ENCODE measurements at regions not wholly inside any gene's neighbourhood (a gene's known extent, or its start where the extent isn't known, plus 50 kb on each side); places are given as distances from the start of the nearest gene placed in this dataset.

DNA sequence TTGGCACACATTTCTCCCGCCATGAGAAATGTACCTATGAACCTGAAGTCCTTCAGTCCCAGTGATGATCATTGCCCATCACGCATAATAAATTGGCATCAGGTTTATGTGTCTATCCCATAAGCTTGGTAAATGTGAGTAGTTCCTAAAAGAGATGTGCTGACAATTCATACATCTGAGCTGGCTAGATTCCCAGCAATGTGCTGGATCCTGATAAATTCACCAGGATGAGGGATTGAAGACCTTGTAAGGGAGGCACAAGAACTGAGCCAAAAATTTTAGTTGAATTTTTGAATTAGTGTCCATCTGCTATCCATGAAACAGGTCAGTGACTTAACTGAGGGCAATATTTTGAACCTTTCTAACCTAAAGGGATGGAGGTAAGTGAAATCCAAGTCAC, 267.9 kb upstream of the CITED2 start:
- no peak overlapping the region for H3K27ac Mint-ChIP-seq (ENCODE audit: unreplicated experiment)
- no peak overlapping the region for H3K4me3 Mint-ChIP-seq (ENCODE audit: unreplicated experiment)
- H3K9me3 Mint-ChIP-seq (ENCODE audit: unreplicated experiment) = no peaks in the 10 kb centered on the region
- H3K4me1 Mint-ChIP-seq (ENCODE audit: low read depth, unreplicated experiment) = no peaks in the 10 kb centered on the region
- DNase-seq = no peak
- H3K36me3 Mint-ChIP-seq (ENCODE audit: unreplicated experiment) = no peaks in the 10 kb centered on the region
- TF ChIP-seq, protein P1, sequence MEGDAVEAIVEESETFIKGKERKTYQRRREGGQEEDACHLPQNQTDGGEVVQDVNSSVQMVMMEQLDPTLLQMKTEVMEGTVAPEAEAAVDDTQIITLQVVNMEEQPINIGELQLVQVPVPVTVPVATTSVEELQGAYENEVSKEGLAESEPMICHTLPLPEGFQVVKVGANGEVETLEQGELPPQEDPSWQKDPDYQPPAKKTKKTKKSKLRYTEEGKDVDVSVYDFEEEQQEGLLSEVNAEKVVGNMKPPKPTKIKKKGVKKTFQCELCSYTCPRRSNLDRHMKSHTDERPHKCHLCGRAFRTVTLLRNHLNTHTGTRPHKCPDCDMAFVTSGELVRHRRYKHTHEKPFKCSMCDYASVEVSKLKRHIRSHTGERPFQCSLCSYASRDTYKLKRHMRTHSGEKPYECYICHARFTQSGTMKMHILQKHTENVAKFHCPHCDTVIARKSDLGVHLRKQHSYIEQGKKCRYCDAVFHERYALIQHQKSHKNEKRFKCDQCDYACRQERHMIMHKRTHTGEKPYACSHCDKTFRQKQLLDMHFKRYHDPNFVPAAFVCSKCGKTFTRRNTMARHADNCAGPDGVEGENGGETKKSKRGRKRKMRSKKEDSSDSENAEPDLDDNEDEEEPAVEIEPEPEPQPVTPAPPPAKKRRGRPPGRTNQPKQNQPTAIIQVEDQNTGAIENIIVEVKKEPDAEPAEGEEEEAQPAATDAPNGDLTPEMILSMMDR (IDR thresholded peaks at IDR 0.05; ENCODE audit: partially characterized antibody, unreplicated experiment) = no peak
- no peaks in the 10 kb centered on the region for H3K27me3 Mint-ChIP-seq (ENCODE audit: unreplicated experiment)

DNA sequence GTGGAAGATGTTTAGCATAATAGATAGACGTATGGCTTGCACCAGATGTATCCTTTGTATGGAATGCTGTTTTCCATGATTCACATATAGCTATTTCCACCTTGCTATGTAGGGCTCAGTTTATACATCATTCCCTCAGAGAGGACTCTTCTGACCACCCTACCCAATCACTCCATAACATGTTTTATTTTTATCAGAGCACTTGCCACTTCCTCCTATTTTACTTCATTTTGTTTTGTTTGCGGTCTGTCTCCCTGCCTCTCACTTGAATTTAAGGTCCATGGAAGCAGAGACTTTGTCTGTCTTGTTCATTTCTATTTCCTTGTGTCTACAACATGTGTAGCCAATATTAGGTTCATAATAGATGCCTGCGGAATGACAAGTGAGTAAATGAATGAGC, 266.9 kb upstream of the CITED2 start:
- TF ChIP-seq, protein P1 (IDR thresholded peaks at IDR 0.05; ENCODE audit: partially characterized antibody, unreplicated experiment) = no peak
- H3K27ac Mint-ChIP-seq (ENCODE audit: unreplicated experiment) = no peak overlapping the region
- H3K36me3 Mint-ChIP-seq (ENCODE audit: unreplicated experiment) = no peaks in the 10 kb centered on the region
- H3K4me3 Mint-ChIP-seq (ENCODE audit: unreplicated experiment) = no peak overlapping the region
- H3K27me3 Mint-ChIP-seq (ENCODE audit: unreplicated experiment) = peaks cover 2% of the 10 kb centered on the region
- no peaks in the 10 kb centered on the region for H3K4me1 Mint-ChIP-seq (ENCODE audit: low read depth, unreplicated experiment)
- no peak for DNase-seq
- H3K9me3 Mint-ChIP-seq (ENCODE audit: unreplicated experiment) = no peaks in the 10 kb centered on the region

DNA sequence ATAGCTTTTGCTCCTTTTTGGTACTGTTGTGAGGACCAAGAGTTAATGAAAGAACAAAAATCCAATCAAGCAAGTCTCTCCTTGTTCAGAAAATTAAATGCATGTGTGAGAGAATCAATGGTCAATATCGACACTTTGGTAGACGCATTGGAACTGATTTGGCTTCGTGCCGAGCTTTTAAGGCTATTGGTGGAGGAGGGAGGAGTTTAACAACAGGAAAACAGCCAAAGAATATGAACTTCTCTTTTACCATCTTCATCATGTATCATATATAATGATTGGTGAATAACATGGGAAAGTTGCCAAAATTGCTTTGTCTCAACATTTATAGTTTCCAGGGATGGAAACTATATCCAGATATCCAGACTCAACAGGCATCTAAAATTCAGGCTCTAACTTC, 266.5 kb upstream of the CITED2 start:
- no peak overlapping the region for H3K4me3 Mint-ChIP-seq (ENCODE audit: unreplicated experiment)
- H3K27ac Mint-ChIP-seq (ENCODE audit: unreplicated experiment) = no peak overlapping the region
- H3K9me3 Mint-ChIP-seq (ENCODE audit: unreplicated experiment) = no peaks in the 10 kb centered on the region
- H3K27me3 Mint-ChIP-seq (ENCODE audit: unreplicated experiment) = peaks cover 2% of the 10 kb centered on the region
- no peaks in the 10 kb centered on the region for H3K4me1 Mint-ChIP-seq (ENCODE audit: low read depth, unreplicated experiment)
- TF ChIP-seq, protein P1 (IDR thresholded peaks at IDR 0.05; ENCODE audit: partially characterized antibody, unreplicated experiment) = no peak
- DNase-seq = no peak
- H3K36me3 Mint-ChIP-seq (ENCODE audit: unreplicated experiment) = no peaks in the 10 kb centered on the region

DNA sequence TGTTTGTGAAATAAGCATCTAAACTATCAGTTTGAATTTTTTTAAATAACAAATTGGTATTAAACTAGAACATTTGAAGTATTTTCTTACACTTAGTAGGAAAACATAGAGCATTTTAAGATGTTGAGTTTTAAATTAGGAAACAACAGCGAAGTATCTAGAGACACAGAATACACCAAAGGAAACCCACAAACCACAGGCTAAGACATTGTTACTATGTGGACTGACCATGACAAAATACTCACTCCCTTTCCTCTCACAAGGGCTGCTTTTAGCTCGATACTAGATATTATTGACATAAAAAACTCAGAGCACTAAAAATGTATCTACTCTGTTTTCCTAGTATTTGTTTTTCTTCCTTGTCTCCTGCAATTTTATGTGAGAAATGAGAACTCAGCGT, 266.0 kb upstream of the CITED2 start:
- Mint-ChIP-seq H3K27me3 (ENCODE audit: unreplicated experiment) (peaks cover 2% of the 10 kb centered on the region), H3K4me1 (ENCODE audit: low read depth, unreplicated experiment) (no peaks in the 10 kb centered on the region), H3K36me3 (ENCODE audit: unreplicated experiment) (no peaks in the 10 kb centered on the region), H3K27ac (ENCODE audit: unreplicated experiment) (no peak overlapping the region), H3K9me3 (ENCODE audit: unreplicated experiment) (no peaks in the 10 kb centered on the region), H3K4me3 (ENCODE audit: unreplicated experiment) (no peak overlapping the region)
- DNase-seq = no peak
- TF ChIP-seq, protein P1 (IDR thresholded peaks at IDR 0.05; ENCODE audit: partially characterized antibody, unreplicated experiment) = no peak

- Mint-ChIP-seq H3K4me1 (ENCODE audit: low read depth, unreplicated experiment) (no peaks in the 10 kb centered on the region), H3K9me3 (ENCODE audit: unreplicated experiment) (no peaks in the 10 kb centered on the region), H3K36me3 (ENCODE audit: unreplicated experiment) (no peaks in the 10 kb centered on the region), H3K4me3 (ENCODE audit: unreplicated experiment) (no peak overlapping the region), H3K27ac (ENCODE audit: unreplicated experiment) (no peak overlapping the region), H3K27me3 (ENCODE audit: unreplicated experiment) (peaks cover 2% of the 10 kb centered on the region)
- TF ChIP-seq, protein P1 (IDR thresholded peaks at IDR 0.05; ENCODE audit: partially characterized antibody, unreplicated experiment) = no peak
- DNase-seq = no peak
Measured at GRCh38 chr6:139639507-139639906, 265.1 kb upstream of the CITED2 start.

Data from glutamatergic neuron (in vitro differentiated cells).